SK-N-MC (cell line): ENCODE measurements at regions not wholly inside any gene's neighbourhood (a gene's known extent, or its start where the extent isn't known, plus 50 kb on each side); places are given as distances from the start of the nearest gene placed in this dataset.

Experiments used
- EZH2 ChIP-seq: fragments of 200-600 bp; sonication (generic); IDR thresholded peaks from one replicate; pipeline ENCODE4 v1.6.1; 2017; ENCODE audit warnings: antibody characterized with exemption
- POLR2AphosphoS5 ChIP-seq: IDR thresholded peaks from 2 replicates; pipeline ENCODE4 v1.6.1; 2012; ENCODE audit warnings: mild to moderate bottlenecking, low read depth, low read length, borderline replicate concordance

DNA sequence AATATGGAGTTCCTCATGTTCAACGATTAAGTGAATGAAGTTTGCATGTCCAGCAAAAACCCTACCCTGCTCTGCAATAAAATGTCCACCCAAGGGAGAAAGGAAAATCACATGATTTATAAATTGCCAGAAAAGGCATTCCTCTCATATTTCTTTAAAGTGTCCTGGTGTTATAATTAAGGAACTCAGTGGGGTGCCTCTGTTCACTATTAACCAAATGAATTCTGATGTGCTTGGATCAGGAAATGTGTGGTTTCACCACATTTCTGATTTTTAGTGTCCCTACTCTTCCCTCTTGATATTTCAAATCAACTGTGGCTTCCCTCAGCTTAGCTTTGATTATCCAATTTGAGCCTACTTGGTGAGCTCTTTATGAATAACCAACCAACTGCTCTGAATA, 208.1 kb downstream of the PHLDA1 start:
- no peak for TF ChIP-seq EZH2
- peak; percentile 37; the same call in 1 of the 2 replicates for TF ChIP-seq POLR2AphosphoS5
